HepG2 (cell line): ENCODE measurements at regions not wholly inside any gene's neighbourhood (a gene's known extent, or its start where the extent isn't known, plus 50 kb on each side); places are given as distances from the start of the nearest gene placed in this dataset.

Source experiments
- ATAC-seq: fragments of 200-7000 bp; cut with Tn5 transposase; 3 replicates; pipeline ENCODE4 v1.9.1; 2020; ENCODE audit warnings: mild to moderate bottlenecking, moderate library complexity
- BruUV-seq: library from RNA; stranded (reverse); fragments of 400-500 nt; replicated peaks from 2 replicates; lab custom pipeline; 2021; lab: Mats Ljungman, UMichigan
- CTCF ChIA-PET: fragments of 300-600 bp; formaldehyde crosslinking; extraction: SDS; loops from one replicate; lab custom pipeline; 2021; ENCODE audit warnings: low total read pairs, inconsistent platforms, low intra/inter-chr PET ratio; lab: Yijun Ruan, JAX
- POLR2A ChIA-PET: fragments of 350-600 bp; sonication (Branson Sonifier 250); formaldehyde crosslinking; loops from one replicate; lab custom pipeline; 2020; ENCODE audit warnings: antibody characterized with exemption, inconsistent platforms; lab: Yijun Ruan, JAX
- DNase-seq: peaks from one replicate; pipeline ENCODE4 v3.0.0-alpha.2; 2015; ENCODE audit warnings: low spot score
- FAIRE-seq: peaks from 3 replicates; lab custom pipeline; 2011; peaks lifted over from hg19 to GRCh38; lab: Jason Lieb, UNC
- H2AFZ ChIP-seq: one replicate; pipeline ENCODE4 v1.6.1; 2011; ENCODE audit warnings: low read length, inconsistent platforms
- H3K27ac ChIP-seq: fragments of 300-600 bp; 3 replicates; pipeline ENCODE4 v1.8.0; 2011; ENCODE audit warnings: mixed run types, mild to moderate bottlenecking, mixed read lengths, low read length, inconsistent platforms; ENCODE audit not compliant: insufficient read depth; ENCODE audit errors: extremely low read length
- H3K27me3 ChIP-seq, 2 experiments: fragments of 200-600 bp in 1 of 2; 2 replicates in 1 of 2; 3 replicates in 1 of 2; pipeline versions ENCODE4 v1.6.0 to v1.8.0; 2011; ENCODE audit warnings: low read length in 2 of 2, mild to moderate bottlenecking in 2 of 2, moderate library complexity in 2 of 2, inconsistent platforms in 1 of 2; ENCODE audit not compliant: insufficient read depth in 2 of 2, control insufficient read depth in 1 of 2
- H3K36me3 ChIP-seq, 2 experiments: fragments of 200-600 bp in 1 of 2; replicated peaks in 1 of 2; 2 replicates in 1 of 2; 3 replicates in 1 of 2; pipeline versions ENCODE4 v1.5.1 to v1.8.0; 2011; ENCODE audit warnings: low read length in 2 of 2, inconsistent platforms in 1 of 2; ENCODE audit not compliant: insufficient read depth in 2 of 2, control insufficient read depth in 1 of 2
- H3K4me1 ChIP-seq: 2 replicates; pipeline ENCODE4 v1.5.1; 2012; ENCODE audit warnings: low read length, inconsistent platforms; ENCODE audit not compliant: insufficient read depth
- H3K4me2 ChIP-seq: 2 replicates; pipeline ENCODE4 v1.6.0; 2011; ENCODE audit warnings: low read depth, low read length, inconsistent platforms
- H3K4me3 ChIP-seq, 3 experiments: fragments of 200-600 bp in 1 of 3; sonication (generic), shearing (Covaris generic) in 1 of 3; replicated peaks in 1 of 3; 2 replicates each; pipeline ENCODE4 v1.5.1; 2011 to 2016; ENCODE audit warnings: low read length in 3 of 3, inconsistent platforms in 2 of 3, low read depth in 2 of 3, mild to moderate bottlenecking in 2 of 3, control low read depth in 1 of 3, mixed read lengths in 1 of 3; ENCODE audit not compliant: insufficient read depth in 1 of 3
- H3K79me2 ChIP-seq: one replicate; pipeline ENCODE4 v1.6.1; 2011; ENCODE audit warnings: low read length, inconsistent platforms; ENCODE audit not compliant: insufficient read depth
- H3K9ac ChIP-seq: 2 replicates; pipeline ENCODE4 v1.6.0; 2011; ENCODE audit warnings: mild to moderate bottlenecking, low read depth, low read length, inconsistent platforms; ENCODE audit not compliant: insufficient read depth
- H3K9me3 ChIP-seq: 2 replicates; pipeline ENCODE4 v1.5.1; 2012; ENCODE audit warnings: mild to moderate bottlenecking, low read length
- H4K20me1 ChIP-seq: 2 replicates; pipeline ENCODE4 v1.6.0; 2011; ENCODE audit warnings: inconsistent platforms, mild to moderate bottlenecking, low read length, moderate library complexity; ENCODE audit not compliant: insufficient read depth
- CEBPG ChIP-seq: IDR thresholded peaks from 2 replicates; pipeline ENCODE4 v1.6.1; 2016
- CHD4 ChIP-seq: fragments of 200-600 bp; sonication (generic); IDR thresholded peaks from 2 replicates; pipeline ENCODE4 v1.7.0; 2017; ENCODE audit warnings: mild to moderate bottlenecking, low read length, borderline replicate concordance
- DNMT1 ChIP-seq: sonication (generic); formaldehyde crosslinking; IDR thresholded peaks from 2 replicates; pipeline ENCODE4 v1.5.1; 2020; ENCODE audit warnings: mild to moderate bottlenecking, missing genetic modification reagents
- GATAD2A ChIP-seq: IDR thresholded peaks from 2 replicates; pipeline ENCODE4 v1.6.1; 2016
- KLF12 ChIP-seq: sonication (generic); formaldehyde crosslinking; IDR thresholded peaks from 2 replicates; pipeline ENCODE4 v1.4.0; 2020; ENCODE audit warnings: missing genetic modification reagents, borderline replicate concordance
- SUZ12 ChIP-seq: fragments of 150-350 bp; IDR thresholded peaks from 2 replicates; pipeline ENCODE4 v1.6.1; 2014; ENCODE audit warnings: low read depth, low read length
- TEAD3 ChIP-seq: optimal IDR thresholded peaks from 2 replicates; pipeline ENCODE3; 2016; ENCODE audit warnings: borderline replicate concordance
- ZNF12 ChIP-seq: sonication (generic); formaldehyde crosslinking; IDR thresholded peaks from 2 replicates; pipeline ENCODE4 v1.5.0; 2020; ENCODE audit warnings: missing genetic modification reagents
- ZNF431 ChIP-seq: sonication (generic); formaldehyde crosslinking; IDR thresholded peaks from 2 replicates; pipeline ENCODE4 v1.9.0; 2022; ENCODE audit warnings: missing genetic modification reagents, low read depth, mild to moderate bottlenecking, borderline replicate concordance
- ZNF563 ChIP-seq: sonication (generic); formaldehyde crosslinking; IDR thresholded peaks from 2 replicates; pipeline ENCODE4 v1.8.0; 2022; ENCODE audit warnings: mild to moderate bottlenecking, moderate library complexity, missing genetic modification reagents
- ZNF660 ChIP-seq: sonication (generic); formaldehyde crosslinking; IDR thresholded peaks from 2 replicates; pipeline ENCODE4 v1.5.1; 2020; ENCODE audit warnings: mild to moderate bottlenecking, low read depth, missing genetic modification reagents, borderline replicate concordance
- ZNF672 ChIP-seq: sonication (generic); formaldehyde crosslinking; IDR thresholded peaks from 2 replicates; pipeline ENCODE4 v1.8.1; 2022; ENCODE audit warnings: missing genetic modification reagents
- ZNF761 ChIP-seq: sonication (generic); formaldehyde crosslinking; conservative IDR thresholded peaks from 2 replicates; pipeline ENCODE4 v1.4.0; 2020; ENCODE audit warnings: mild to moderate bottlenecking, missing genetic modification reagents
- WGBS: methylation state at CpG from one replicate; pipeline ENCODE4 v1.1.6; 2017; ENCODE audit warnings: low lambda C conversion rate; 5-methylcytosine and 5-hydroxymethylcytosine counted together
- in situ Hi-C: cut with HindIII; loops from 2 replicates; pipeline ENCODE4 v1.10.0; 2017; ENCODE audit warnings: low pct_unique_long_range_greater_than_20kb; ENCODE audit not compliant: extremely low pct_ligation_motif_present
- intact Hi-C: fragments of 100-400 bp; cut with micrococcal nuclease; formaldehyde crosslinking; loops from one replicate; pipeline ENCODE4 v1.10.0; 2022; ENCODE audit not compliant: unreplicated experiment
- TF ChIP-seq, protein P1 (sequence below): sonication (generic); formaldehyde crosslinking; IDR thresholded peaks from 2 replicates; pipeline ENCODE4 v1.5.0; 2020; ENCODE audit warnings: missing genetic modification reagents
- TF ChIP-seq, protein P2 (sequence below): sonication (generic); formaldehyde crosslinking; IDR thresholded peaks from 2 replicates; pipeline ENCODE4 v1.8.1; 2022; ENCODE audit warnings: mild to moderate bottlenecking, missing genetic modification reagents
- TF ChIP-seq, protein P3 (sequence below): sonication (generic); formaldehyde crosslinking; IDR thresholded peaks from 2 replicates; pipeline ENCODE4 v1.4.0; 2020; ENCODE audit warnings: mild to moderate bottlenecking, low read depth, missing genetic modification reagents

GRCh38 chr4:28007693-28008092 lies 1147.1 kb downstream of the STIM2 start:
- no peak for ATAC-seq
- no peak overlapping the region for H2AFZ ChIP-seq
- no peak overlapping the region for H3K4me2 ChIP-seq
- H3K36me3 ChIP-seq: no peaks in the 10 kb centered on the region
- BruUV-seq: no TSS peak
- TF ChIP-seq CEBPG (CRISPR knock-in tag) (no peak), ZNF672 (CRISPR knock-in tag) (no peak), DNMT1 (CRISPR knock-in tag) (no peak), ZNF563 (CRISPR knock-in tag) (no peak), KLF12 (CRISPR knock-in tag) (no peak), SUZ12 (no peak), GATAD2A (no peak), ZNF12 (CRISPR knock-in tag) (no peak), ZNF431 (CRISPR knock-in tag) (no peak), CHD4 (no peak), ZNF660 (CRISPR knock-in tag) (no peak), TEAD3 (no peak), ZNF761 (no peak)
- TF ChIP-seq, protein P1, sequence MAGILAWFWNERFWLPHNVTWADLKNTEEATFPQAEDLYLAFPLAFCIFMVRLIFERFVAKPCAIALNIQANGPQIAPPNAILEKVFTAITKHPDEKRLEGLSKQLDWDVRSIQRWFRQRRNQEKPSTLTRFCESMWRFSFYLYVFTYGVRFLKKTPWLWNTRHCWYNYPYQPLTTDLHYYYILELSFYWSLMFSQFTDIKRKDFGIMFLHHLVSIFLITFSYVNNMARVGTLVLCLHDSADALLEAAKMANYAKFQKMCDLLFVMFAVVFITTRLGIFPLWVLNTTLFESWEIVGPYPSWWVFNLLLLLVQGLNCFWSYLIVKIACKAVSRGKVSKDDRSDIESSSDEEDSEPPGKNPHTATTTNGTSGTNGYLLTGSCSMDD: no peak
- TF ChIP-seq, protein P2, sequence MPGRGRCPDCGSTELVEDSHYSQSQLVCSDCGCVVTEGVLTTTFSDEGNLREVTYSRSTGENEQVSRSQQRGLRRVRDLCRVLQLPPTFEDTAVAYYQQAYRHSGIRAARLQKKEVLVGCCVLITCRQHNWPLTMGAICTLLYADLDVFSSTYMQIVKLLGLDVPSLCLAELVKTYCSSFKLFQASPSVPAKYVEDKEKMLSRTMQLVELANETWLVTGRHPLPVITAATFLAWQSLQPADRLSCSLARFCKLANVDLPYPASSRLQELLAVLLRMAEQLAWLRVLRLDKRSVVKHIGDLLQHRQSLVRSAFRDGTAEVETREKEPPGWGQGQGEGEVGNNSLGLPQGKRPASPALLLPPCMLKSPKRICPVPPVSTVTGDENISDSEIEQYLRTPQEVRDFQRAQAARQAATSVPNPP (CRISPR knock-in tag): no peak
- TF ChIP-seq, protein P3, sequence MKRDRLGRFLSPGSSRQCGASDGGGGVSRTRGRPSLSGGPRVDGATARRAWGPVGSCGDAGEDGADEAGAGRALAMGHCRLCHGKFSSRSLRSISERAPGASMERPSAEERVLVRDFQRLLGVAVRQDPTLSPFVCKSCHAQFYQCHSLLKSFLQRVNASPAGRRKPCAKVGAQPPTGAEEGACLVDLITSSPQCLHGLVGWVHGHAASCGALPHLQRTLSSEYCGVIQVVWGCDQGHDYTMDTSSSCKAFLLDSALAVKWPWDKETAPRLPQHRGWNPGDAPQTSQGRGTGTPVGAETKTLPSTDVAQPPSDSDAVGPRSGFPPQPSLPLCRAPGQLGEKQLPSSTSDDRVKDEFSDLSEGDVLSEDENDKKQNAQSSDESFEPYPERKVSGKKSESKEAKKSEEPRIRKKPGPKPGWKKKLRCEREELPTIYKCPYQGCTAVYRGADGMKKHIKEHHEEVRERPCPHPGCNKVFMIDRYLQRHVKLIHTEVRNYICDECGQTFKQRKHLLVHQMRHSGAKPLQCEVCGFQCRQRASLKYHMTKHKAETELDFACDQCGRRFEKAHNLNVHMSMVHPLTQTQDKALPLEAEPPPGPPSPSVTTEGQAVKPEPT (CRISPR knock-in tag): no peak
- peaks cover 53% of the 10 kb centered on the region for H3K9me3 ChIP-seq
- H4K20me1 ChIP-seq: no peaks in the 10 kb centered on the region
- CTCF ChIA-PET: no interaction called here
- in situ Hi-C loops: no loop called here
- FAIRE-seq: no peak
- no peak overlapping the region for H3K9ac ChIP-seq
- no peaks in the 10 kb centered on the region for H3K79me2 ChIP-seq
- no peak overlapping the region for H3K4me3 ChIP-seq
- no peaks in the 10 kb centered on the region for H3K4me1 ChIP-seq
- POLR2A ChIA-PET: no interaction called here
- DNase-seq: no peak
- no peak overlapping the region for H3K27ac ChIP-seq
- 3% methylated on average over 4 of the region's 4 CpGs for WGBS
- H3K27me3 ChIP-seq: no peaks in the 10 kb centered on the region; a peak in 1 of 5 replicates
- intact Hi-C loops: no loop called here
